ENCODE measurements at regions not wholly inside any gene's neighbourhood (a gene's known extent, or its start where the extent isn't known, plus 50 kb on each side); places are given as distances from the start of the nearest gene placed in this dataset.

- H3K4me3 ChIP-seq (ENCODE audit: low read length) = no peak overlapping the region
- no peak overlapping the region for H3K9ac ChIP-seq (ENCODE audit: low read length)
- H3K79me2 ChIP-seq (ENCODE audit: control insufficient read depth, insufficient read depth, low read length) = no peaks in the 10 kb centered on the region
- no peak overlapping the region for H4K8ac ChIP-seq (ENCODE audit: low read depth, low read length)
- no peaks in the 10 kb centered on the region for H3K79me1 ChIP-seq (ENCODE audit: low read length)
- H2AK5ac ChIP-seq (ENCODE audit: low read length) = no peak overlapping the region
- H3K4me1 ChIP-seq (ENCODE audit: control insufficient read depth, low read depth, low read length) = no peaks in the 10 kb centered on the region
- no CpG with 5 or more reads among the region's 1 CpG for WGBS (ENCODE audit: extremely low coverage, insufficient coverage, low lambda C conversion rate)
- no peak overlapping the region for H3K4me2 ChIP-seq (ENCODE audit: low read length)
- H2BK15ac ChIP-seq (replicated peaks; ENCODE audit: low read depth) = no peak overlapping the region
- H3K27me3 ChIP-seq (ENCODE audit: insufficient read depth, low read length, poor library complexity) = no peaks in the 10 kb centered on the region
- H3K36me3 ChIP-seq (ENCODE audit: control insufficient read depth, insufficient read depth, low read length) = no peaks in the 10 kb centered on the region
- DNase-seq = peak; percentile 32
- H2BK5ac ChIP-seq (ENCODE audit: low read length) = no peak overlapping the region
- H3K18ac ChIP-seq (ENCODE audit: low read length) = no peak overlapping the region
- H2BK120ac ChIP-seq (ENCODE audit: low read depth, low read length) = no peak overlapping the region
- no peak overlapping the region for H4K5ac ChIP-seq (ENCODE audit: low read length)
- no peak overlapping the region for H3K27ac ChIP-seq (ENCODE audit: low read depth, low read length)
- no peak overlapping the region for H3K56ac ChIP-seq (ENCODE audit: low read length)
- no peak overlapping the region for H3K4ac ChIP-seq (ENCODE audit: low read depth, low read length)
- H3K23ac ChIP-seq (ENCODE audit: low read length) = no peak overlapping the region
These were observed 352.7 kb upstream of the IGFBP7 start for GRCh38 chr4:57462843-57463242.

DNA sequence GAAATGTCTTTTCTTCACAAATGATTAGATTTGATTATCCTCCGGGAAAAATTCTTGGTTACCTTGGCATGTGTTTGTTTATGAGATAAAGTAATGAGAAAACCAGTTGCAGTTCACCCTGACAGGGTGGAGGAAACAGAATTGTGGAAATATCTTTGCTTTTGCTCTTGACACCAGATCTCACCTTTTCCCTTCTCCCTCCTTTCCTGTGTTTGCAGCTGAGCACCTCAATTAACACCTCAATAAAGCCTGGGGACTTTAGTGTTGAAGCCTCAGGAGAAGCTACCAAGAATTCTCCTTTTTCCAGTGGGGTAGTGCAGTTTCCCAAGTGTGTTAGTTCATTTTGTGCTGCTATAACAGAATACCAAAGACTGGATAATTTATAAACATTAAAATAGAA is 350.8 kb upstream of the IGFBP7 start:
- no peak overlapping the region for H2BK5ac ChIP-seq (ENCODE audit: low read length)
- no peak overlapping the region for H3K18ac ChIP-seq (ENCODE audit: low read length)
- H3K23ac ChIP-seq (ENCODE audit: low read length) = no peak overlapping the region

DNA sequence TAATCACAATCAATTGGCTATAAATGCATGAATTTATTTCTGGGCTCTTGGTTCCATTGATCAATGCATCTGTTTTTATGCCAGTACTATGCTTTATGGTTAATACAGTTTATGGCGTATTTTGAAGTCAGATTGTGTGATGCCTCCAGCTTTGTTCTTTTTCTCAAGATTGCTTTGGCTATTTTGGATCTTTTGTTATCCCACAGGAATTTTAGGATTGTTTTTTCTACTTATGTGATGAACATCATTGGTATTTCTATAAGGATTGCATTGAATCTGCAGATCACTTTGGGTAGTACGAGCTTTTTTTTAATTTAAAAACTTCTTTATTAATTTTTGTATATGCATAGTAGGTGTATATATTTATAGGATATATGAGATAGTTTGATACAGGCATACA is 338.7 kb upstream of the IGFBP7 start:
- Histone ChIP-seq H4K5ac (ENCODE audit: low read length) (no peak overlapping the region), H2BK15ac (replicated peaks; ENCODE audit: low read depth) (no peak overlapping the region), H3K27ac (ENCODE audit: low read depth, low read length) (no peak overlapping the region), H3K23ac (ENCODE audit: low read length) (no peak overlapping the region), H2BK5ac (ENCODE audit: low read length) (no peak overlapping the region), H2AK5ac (ENCODE audit: low read length) (no peak overlapping the region), H3K4me3 (ENCODE audit: low read length) (no peak overlapping the region), H3K36me3 (ENCODE audit: control insufficient read depth, insufficient read depth, low read length) (no peaks in the 10 kb centered on the region), H3K18ac (ENCODE audit: low read length) (no peak overlapping the region), H3K4ac (ENCODE audit: low read depth, low read length) (no peak overlapping the region), H4K8ac (ENCODE audit: low read depth, low read length) (no peak overlapping the region), H3K56ac (ENCODE audit: low read length) (no peak overlapping the region), H2BK120ac (ENCODE audit: low read depth, low read length) (no peak overlapping the region), H3K9ac (ENCODE audit: low read length) (no peak overlapping the region), H3K27me3 (ENCODE audit: insufficient read depth, low read length, poor library complexity) (no peaks in the 10 kb centered on the region), H3K4me2 (ENCODE audit: low read length) (no peak overlapping the region), H3K4me1 (ENCODE audit: control insufficient read depth, low read depth, low read length) (no peaks in the 10 kb centered on the region), H3K79me2 (ENCODE audit: control insufficient read depth, insufficient read depth, low read length) (no peaks in the 10 kb centered on the region), H3K79me1 (ENCODE audit: low read length) (no peaks in the 10 kb centered on the region)
- WGBS (ENCODE audit: extremely low coverage, insufficient coverage, low lambda C conversion rate) = no CpG with 5 or more reads among the region's 2 CpGs
- DNase-seq = no peak

More for the DNA sequence above, 350.8 kb upstream of the IGFBP7 start:
- Histone ChIP-seq H3K4me2 (ENCODE audit: low read length) (no peak overlapping the region), H2AK5ac (ENCODE audit: low read length) (no peak overlapping the region), H3K79me1 (ENCODE audit: low read length) (no peaks in the 10 kb centered on the region), H3K4ac (ENCODE audit: low read depth, low read length) (no peak overlapping the region), H4K5ac (ENCODE audit: low read length) (no peak overlapping the region), H3K9ac (ENCODE audit: low read length) (no peak overlapping the region), H3K27ac (ENCODE audit: low read depth, low read length) (no peak overlapping the region), H3K79me2 (ENCODE audit: control insufficient read depth, insufficient read depth, low read length) (no peaks in the 10 kb centered on the region), H3K27me3 (ENCODE audit: insufficient read depth, low read length, poor library complexity) (no peaks in the 10 kb centered on the region), H3K4me3 (ENCODE audit: low read length) (no peak overlapping the region), H2BK120ac (ENCODE audit: low read depth, low read length) (no peak overlapping the region), H3K4me1 (ENCODE audit: control insufficient read depth, low read depth, low read length) (no peaks in the 10 kb centered on the region), H2BK15ac (replicated peaks; ENCODE audit: low read depth) (no peak overlapping the region), H4K8ac (ENCODE audit: low read depth, low read length) (no peak overlapping the region), H3K36me3 (ENCODE audit: control insufficient read depth, insufficient read depth, low read length) (no peaks in the 10 kb centered on the region), H3K56ac (ENCODE audit: low read length) (no peak overlapping the region)
- no CpG with 5 or more reads among the region's 1 CpG for WGBS (ENCODE audit: extremely low coverage, insufficient coverage, low lambda C conversion rate)
- DNase-seq = no peak

DNA sequence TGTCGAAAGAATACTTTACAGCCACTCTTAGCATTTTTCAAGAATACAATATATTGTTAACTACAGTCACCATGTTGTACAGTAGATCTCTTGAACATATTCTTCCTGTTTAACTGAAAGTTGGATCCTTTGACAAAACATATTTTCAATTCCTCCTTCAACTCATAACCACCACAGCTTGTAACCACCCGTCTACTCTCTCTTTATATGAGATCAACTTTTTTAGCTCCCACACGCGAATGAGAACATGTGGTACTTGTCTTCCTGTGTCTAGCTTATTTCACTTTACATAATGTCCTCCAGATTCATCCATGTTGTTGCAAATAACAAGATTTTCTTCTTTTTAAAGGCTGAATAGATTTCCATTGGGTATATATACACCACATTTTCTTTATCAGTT is 338.3 kb upstream of the IGFBP7 start:
- no peak overlapping the region for H3K4me2 ChIP-seq (ENCODE audit: low read length)
- H3K4me3 ChIP-seq (ENCODE audit: low read length) = no peak overlapping the region
- no peak overlapping the region for H4K5ac ChIP-seq (ENCODE audit: low read length)
- DNase-seq = no peak
- WGBS (ENCODE audit: extremely low coverage, insufficient coverage, low lambda C conversion rate) = no CpG with 5 or more reads among the region's 4 CpGs
- H3K23ac ChIP-seq (ENCODE audit: low read length) = no peak overlapping the region
- no peaks in the 10 kb centered on the region for H3K79me1 ChIP-seq (ENCODE audit: low read length)
- H2AK5ac ChIP-seq (ENCODE audit: low read length) = no peak overlapping the region
- no peak overlapping the region for H2BK120ac ChIP-seq (ENCODE audit: low read depth, low read length)
- H2BK5ac ChIP-seq (ENCODE audit: low read length) = no peak overlapping the region
- H4K8ac ChIP-seq (ENCODE audit: low read depth, low read length) = no peak overlapping the region
- H3K79me2 ChIP-seq (ENCODE audit: control insufficient read depth, insufficient read depth, low read length) = no peaks in the 10 kb centered on the region
- no peak overlapping the region for H2BK15ac ChIP-seq (replicated peaks; ENCODE audit: low read depth)
- no peaks in the 10 kb centered on the region for H3K27me3 ChIP-seq (ENCODE audit: insufficient read depth, low read length, poor library complexity)
- no peak overlapping the region for H3K56ac ChIP-seq (ENCODE audit: low read length)
- H3K4ac ChIP-seq (ENCODE audit: low read depth, low read length) = no peak overlapping the region
- no peak overlapping the region for H3K27ac ChIP-seq (ENCODE audit: low read depth, low read length)
- no peak overlapping the region for H3K18ac ChIP-seq (ENCODE audit: low read length)
- H3K36me3 ChIP-seq (ENCODE audit: control insufficient read depth, insufficient read depth, low read length) = no peaks in the 10 kb centered on the region
- no peaks in the 10 kb centered on the region for H3K4me1 ChIP-seq (ENCODE audit: control insufficient read depth, low read depth, low read length)
- H3K9ac ChIP-seq (ENCODE audit: low read length) = no peak overlapping the region

DNA sequence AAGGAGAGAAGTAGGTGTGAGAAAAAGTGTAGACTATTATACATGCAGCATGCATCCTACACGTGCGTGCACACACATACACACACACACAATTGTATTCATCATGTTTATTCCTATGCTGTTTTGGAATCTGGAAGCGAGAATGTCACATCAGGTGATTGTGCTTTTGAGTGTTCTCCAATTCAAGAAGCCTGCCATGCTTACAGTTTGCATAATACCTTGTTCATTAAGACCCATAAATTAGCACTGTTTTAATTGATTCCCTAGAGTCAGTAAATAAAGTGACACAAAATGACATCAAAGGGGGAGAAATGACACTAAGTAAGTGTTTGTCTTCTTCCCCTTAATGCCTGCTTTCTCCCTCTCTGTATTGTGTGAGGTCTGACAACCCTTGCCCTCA is 336.1 kb upstream of the IGFBP7 start:
- Histone ChIP-seq H3K27me3 (ENCODE audit: insufficient read depth, low read length, poor library complexity) (no peaks in the 10 kb centered on the region), H3K56ac (ENCODE audit: low read length) (no peak overlapping the region), H3K79me2 (ENCODE audit: control insufficient read depth, insufficient read depth, low read length) (no peaks in the 10 kb centered on the region), H4K5ac (ENCODE audit: low read length) (no peak overlapping the region), H2AK5ac (ENCODE audit: low read length) (no peak overlapping the region), H3K4ac (ENCODE audit: low read depth, low read length) (no peak overlapping the region), H3K23ac (ENCODE audit: low read length) (no peak overlapping the region), H2BK5ac (ENCODE audit: low read length) (no peak overlapping the region), H4K8ac (ENCODE audit: low read depth, low read length) (no peak overlapping the region), H3K36me3 (ENCODE audit: control insufficient read depth, insufficient read depth, low read length) (no peaks in the 10 kb centered on the region), H3K4me2 (ENCODE audit: low read length) (no peak overlapping the region), H3K18ac (ENCODE audit: low read length) (no peak overlapping the region), H2BK120ac (ENCODE audit: low read depth, low read length) (no peak overlapping the region), H3K79me1 (ENCODE audit: low read length) (no peaks in the 10 kb centered on the region), H2BK15ac (replicated peaks; ENCODE audit: low read depth) (no peak overlapping the region), H3K4me3 (ENCODE audit: low read length) (no peak overlapping the region), H3K9ac (ENCODE audit: low read length) (no peak overlapping the region), H3K4me1 (ENCODE audit: control insufficient read depth, low read depth, low read length) (no peaks in the 10 kb centered on the region), H3K27ac (ENCODE audit: low read depth, low read length) (no peak overlapping the region)
- WGBS (ENCODE audit: extremely low coverage, insufficient coverage, low lambda C conversion rate) = no CpG with 5 or more reads among the region's 3 CpGs
- no peak for DNase-seq

GRCh38 chr4:57445686-57446085 is 335.5 kb upstream of the IGFBP7 start:
- no peaks in the 10 kb centered on the region for H3K27me3 ChIP-seq (ENCODE audit: insufficient read depth, low read length, poor library complexity)
- no peaks in the 10 kb centered on the region for H3K79me1 ChIP-seq (ENCODE audit: low read length)
- no peaks in the 10 kb centered on the region for H3K36me3 ChIP-seq (ENCODE audit: control insufficient read depth, insufficient read depth, low read length)
- no peak overlapping the region for H3K56ac ChIP-seq (ENCODE audit: low read length)
- DNase-seq = no peak
- H2AK5ac ChIP-seq (ENCODE audit: low read length) = no peak overlapping the region
- H2BK5ac ChIP-seq (ENCODE audit: low read length) = no peak overlapping the region
- no peak overlapping the region for H3K23ac ChIP-seq (ENCODE audit: low read length)
- H3K9ac ChIP-seq (ENCODE audit: low read length) = no peak overlapping the region
- H3K79me2 ChIP-seq (ENCODE audit: control insufficient read depth, insufficient read depth, low read length) = no peaks in the 10 kb centered on the region
- no peak overlapping the region for H4K8ac ChIP-seq (ENCODE audit: low read depth, low read length)
- H2BK120ac ChIP-seq (ENCODE audit: low read depth, low read length) = no peak overlapping the region
- no peak overlapping the region for H3K18ac ChIP-seq (ENCODE audit: low read length)
- no peak overlapping the region for H4K5ac ChIP-seq (ENCODE audit: low read length)
- no peak overlapping the region for H2BK15ac ChIP-seq (replicated peaks; ENCODE audit: low read depth)
- H3K4me1 ChIP-seq (ENCODE audit: control insufficient read depth, low read depth, low read length) = no peaks in the 10 kb centered on the region
- no peak overlapping the region for H3K4me3 ChIP-seq (ENCODE audit: low read length)
- no peak overlapping the region for H3K4ac ChIP-seq (ENCODE audit: low read depth, low read length)
- no peak overlapping the region for H3K27ac ChIP-seq (ENCODE audit: low read depth, low read length)
- H3K4me2 ChIP-seq (ENCODE audit: low read length) = no peak overlapping the region

All from mesendoderm (in vitro differentiated cells).